NCI-H1694 treated with DMSO at 0.1 percent for 48 hours (cell line): ENCODE measurements at regions not wholly inside any gene's neighbourhood (a gene's known extent, or its start where the extent isn't known, plus 50 kb on each side); places are given as distances from the start of the nearest gene placed in this dataset.
A peak's percentile ranks its signal among the peaks of the same experiment; 100 is the strongest.

Experiments used
- DNase-seq: peaks from one replicate; lab custom pipeline; 2025; lab: John Stamatoyannopoulos, UW

DNA sequence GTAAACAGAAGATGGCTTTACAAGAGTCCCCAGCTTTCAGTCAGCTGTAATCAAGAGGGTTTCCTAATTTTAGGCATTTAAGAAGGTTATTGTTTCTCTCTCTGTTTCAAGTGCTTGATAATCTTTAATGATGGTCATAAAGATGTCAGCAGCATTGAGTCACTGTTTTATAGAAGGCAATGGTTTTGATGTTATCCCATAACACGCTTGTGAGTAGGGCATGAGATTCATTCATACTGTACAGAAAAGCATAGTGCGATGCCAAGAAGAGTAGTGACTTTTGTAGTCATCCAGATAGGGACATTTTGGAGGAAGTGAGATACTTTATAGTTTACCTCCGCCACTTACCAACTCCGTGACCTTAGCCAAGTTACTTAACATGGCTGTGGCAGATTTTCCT lies 364.2 kb upstream of the SLC10A2 start:
- DNase-seq = no peak

DNA sequence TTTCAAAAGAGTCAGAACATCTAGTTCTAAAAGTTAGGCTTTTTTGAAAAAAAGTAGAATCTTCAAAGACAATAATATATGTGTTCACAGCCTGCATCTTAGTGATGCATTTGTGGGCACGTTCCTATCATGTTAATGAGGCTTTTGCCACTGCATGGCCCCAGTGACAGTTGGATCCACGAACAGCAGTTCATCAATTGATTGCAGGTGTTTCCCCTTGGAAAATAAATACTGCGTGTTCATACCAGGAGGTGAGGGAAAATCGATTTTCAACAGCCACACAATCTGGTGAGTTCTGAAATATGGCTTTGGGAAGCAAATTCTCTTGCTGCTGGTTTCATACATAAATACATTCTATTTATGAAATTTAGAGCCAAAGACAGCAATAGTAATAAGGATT lies 343.8 kb upstream of the SLC10A2 start:
- no peak for DNase-seq

DNA sequence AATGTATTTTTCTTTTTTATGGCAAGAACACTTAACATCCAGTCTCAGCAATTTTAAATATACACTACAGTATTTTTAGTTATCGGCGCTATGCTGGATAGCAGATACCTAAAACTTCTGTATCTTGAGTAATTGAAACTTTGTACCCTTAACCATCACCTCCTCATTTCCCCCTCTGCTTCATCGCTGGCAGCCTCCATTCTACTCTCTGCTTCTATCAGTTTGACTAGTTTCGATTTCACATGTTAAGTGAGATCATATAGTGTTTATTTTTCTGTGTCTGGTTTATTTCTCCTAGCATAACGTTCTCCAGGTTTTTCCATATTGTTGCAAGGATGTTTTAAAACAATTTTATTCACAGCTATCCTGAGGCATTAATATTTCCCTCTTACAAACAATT lies 340.8 kb upstream of the SLC10A2 start:
- DNase-seq = no peak

DNA sequence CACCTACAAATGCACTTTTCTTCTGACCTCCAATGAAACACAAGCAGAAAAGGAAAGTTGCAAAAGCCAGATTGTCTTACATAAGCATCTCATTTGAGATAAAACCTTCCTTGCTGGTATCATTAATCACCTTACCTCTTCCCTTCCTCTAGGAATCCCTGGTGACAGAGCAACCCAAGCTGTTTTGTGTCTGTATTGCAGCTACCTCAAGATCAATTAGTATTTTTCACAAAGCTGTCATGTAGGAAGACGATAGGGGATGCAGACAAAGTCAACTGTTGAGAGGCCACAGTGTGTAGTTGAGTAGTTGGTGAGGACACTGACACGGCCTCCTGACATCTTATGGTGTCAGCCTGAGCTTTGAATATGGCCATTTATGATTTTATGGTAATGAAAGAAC lies 339.1 kb upstream of the SLC10A2 start:
- DNase-seq = no peak

DNA sequence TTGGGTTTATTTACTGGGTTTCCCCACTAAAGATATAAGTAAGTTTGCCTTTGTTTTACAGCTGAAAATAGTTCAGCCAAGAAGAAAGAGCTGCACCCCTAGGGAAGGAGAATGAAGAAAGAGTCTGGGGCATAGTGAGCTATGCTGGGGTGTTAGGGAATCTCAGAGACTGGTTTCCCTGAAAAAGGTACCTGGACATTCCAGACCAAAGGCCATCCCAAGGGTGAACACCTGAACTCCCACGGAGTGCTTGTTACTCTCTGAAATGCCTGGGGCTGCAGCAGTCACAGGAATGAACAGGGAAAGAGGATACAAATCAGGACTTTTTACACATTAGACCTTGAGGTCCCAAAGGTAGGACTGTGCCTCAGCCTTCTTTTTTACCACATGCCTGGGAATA lies 337.6 kb upstream of the SLC10A2 start:
- no peak for DNase-seq

DNA sequence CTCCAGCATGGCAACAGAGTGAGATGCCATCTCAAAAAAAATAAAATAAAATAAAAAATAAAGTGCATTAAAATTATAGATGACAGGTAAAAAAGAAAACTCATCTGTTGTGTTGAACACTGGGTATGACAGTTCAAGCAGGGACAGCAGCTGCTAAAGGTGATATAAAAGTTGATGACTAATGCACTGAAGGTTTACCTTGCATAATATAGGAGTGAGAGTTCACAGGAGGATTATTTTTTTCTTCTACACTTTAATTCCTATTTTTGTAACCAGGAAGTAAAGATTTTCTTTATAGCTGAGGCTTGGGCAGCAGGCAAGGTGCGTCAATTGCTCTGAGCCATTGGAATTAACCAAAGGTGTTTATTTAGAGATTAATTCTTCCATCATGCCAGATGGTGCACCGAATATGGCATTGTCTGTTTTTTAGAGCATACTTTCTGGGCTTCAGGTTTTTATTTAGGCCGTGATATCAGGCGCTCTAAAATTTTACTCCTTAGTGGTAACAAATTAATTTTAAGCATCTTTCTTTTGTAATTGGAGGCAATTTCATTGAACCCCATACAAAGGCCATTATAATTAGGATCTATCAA lies 337.0 kb upstream of the SLC10A2 start:
- DNase-seq = no peak

DNA sequence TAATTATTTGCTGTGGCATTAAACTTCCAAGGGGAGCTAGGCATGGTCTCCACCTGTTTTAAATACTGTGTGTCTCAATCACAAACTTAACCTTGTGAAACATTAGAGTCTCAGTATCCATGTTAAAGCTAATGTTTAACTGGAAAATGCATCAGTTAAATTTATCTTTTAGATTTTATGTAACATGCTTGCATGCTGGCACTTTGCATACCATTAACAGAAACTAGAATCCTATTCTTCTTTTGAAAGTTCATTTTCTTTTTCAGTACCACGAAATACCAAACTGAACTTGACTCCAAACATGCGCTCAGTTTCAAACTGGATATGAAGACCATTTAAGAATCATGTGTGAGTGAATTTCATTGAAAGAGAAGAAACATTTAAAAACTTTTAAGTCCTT lies 328.9 kb upstream of the SLC10A2 start:
- DNase-seq = no peak

DNA sequence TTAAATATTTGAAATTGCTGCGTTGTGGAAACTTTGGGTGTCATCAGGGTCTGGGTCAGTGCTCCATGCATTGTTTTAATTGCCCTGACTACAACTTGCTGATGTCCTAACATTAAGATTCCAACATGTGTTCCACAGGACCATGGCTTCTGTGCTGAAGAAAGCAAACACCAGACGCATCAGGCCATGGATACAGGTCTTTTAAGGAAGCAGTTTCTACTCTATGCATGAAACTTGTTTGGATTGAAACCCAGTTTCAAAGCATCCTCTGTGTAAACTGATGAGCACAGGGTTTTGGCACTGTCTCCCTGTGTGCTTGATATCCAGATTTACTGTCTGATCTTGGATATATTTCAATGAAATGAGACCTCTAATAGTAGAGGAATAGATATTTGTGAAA lies 328.4 kb upstream of the SLC10A2 start:
- no peak for DNase-seq

DNA sequence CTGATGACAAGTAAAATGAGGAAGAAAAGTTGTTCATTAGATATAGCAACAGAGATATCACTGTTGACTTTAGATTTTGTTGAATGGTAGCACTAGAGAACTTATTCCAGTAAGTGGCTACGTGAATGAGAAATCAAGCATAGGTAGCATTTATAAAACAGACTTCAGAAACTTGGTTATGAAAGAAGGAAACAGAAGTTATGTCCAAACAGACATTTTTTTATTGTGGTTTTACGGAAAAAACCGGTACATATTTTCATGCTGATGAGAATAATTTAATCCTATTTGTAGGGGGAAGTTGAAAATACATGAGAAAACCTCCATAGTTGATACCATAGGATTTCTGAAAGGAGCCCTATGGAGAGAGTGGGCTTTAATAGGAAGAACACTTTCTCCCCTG lies 325.7 kb upstream of the SLC10A2 start:
- DNase-seq = no peak

DNA sequence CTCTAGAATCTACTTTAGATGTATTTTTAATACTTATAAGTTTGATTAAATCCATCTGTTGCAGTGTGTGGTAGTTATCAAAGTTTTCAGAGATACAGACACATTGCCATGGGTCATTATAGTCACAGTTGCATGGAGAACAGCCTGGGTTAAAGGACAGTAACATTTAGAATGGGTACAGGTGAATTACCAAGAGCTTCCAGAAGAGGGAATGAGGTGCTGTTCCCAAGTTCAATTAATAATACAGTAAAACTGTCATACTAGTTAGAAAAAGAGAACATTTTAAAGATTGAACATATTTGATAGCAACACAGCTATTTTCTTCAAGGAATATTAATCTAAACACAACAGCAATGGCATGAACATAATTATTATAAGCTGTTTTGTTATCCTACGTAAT lies 322.6 kb upstream of the SLC10A2 start:
- DNase-seq = no peak

DNA sequence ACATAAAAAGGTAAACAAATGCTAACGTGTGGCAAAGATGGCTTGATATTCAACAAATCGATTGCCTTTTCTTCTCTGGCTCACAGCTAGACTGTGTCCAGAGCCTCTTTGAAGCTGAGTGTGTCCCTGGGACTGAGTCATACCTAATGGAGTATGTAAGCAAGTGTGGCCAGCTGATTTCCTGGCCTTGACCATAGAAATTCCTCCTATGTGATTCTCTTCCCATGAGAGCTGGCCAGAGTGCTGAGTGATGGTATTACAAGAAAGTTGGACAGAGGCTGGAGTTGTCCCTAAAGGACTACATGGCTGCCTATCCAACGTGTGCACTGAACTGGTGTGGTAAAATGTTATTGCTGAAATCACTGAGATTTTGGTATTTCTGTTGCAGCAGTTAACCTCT lies 320.1 kb upstream of the SLC10A2 start:
- no peak for DNase-seq

DNA sequence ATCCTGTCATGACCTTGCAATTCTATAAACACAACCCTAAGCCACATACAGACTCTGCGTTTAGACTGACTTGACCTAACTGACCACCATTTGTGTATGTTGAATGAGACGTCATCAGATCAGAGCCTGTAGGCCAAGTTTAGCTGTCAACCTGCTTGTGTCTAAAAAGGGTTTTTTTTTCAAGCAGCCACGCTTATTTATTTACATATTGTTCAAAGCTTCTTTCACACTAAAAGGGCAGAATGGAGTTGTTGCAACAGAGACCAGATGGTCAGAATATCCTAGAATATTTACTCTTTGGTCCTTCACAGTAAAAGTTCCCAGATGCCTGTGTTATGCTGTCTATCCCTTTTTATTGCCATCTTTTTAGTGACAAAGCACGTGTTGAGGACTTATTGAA lies 307.7 kb upstream of the SLC10A2 start:
- no peak for DNase-seq

DNA sequence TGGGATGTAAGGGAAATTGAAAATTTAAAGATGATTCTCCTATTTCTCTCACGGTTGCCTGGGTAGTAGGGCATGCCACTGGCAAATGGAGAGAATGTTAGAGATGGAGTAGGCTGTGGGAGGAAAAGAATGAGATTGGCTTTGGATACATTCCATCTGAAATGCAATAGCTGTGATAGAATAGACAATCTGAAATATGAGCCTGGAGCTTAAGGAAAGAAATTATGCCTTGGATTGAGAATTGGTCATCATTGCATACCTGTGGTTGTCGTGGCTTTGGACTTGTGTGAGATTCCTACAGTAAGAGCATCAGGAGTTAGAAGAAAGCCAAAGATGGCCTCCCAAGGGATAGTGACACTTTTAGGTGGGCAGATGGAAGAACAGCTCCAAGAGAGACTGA lies 305.1 kb upstream of the SLC10A2 start:
- DNase-seq = no peak

DNA sequence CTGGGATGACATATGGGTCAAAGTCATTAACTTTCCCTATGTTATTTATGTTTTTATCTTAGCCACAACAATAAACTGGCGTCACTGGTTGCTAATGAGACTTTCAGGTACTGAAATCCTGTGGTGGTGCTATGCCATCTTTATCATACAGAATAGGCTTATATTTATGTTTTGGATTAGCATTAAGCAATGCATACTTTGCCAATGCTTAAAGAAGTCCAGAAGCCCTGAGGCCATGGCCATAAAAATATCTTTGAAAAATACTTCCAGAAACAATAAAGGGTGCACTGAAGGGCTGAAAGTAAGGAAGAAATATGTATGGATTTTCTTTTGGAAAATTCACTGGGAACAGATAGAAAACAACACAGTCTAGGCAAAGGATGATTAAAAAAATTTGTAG lies 304.6 kb upstream of the SLC10A2 start:
- no peak for DNase-seq

DNA sequence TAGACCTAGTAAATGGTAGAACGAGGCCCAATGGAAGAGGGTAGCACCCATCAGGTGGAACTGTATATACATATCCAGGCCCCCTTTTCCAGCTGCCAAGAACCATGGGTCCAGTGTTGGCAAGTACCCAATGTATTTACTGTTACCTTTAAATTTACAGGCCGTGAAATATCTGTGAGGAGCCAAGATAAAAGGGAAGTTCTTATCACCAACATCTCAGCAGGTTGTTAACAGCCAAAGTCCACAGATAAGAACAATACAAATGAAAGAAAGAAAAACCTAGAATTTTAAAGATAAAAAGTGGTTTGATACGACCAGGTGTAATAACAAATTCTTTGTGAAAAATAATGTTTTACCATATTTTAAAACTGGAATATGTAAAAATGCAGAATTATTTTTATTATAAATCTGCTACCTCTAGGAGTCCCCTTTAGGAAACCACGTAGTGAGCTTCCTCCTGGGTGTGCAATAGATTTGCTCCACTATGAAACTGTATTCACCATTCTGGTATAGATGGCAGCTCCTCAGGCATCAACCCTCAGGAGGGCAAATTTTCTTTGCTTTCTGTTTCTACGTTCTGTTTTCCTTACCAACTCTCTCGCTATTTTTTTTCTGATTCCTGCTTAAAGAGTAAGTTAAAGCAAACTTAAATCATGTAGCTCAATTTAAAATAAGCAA lies 292.2 kb upstream of the SLC10A2 start:
- DNase-seq = no peak

DNA sequence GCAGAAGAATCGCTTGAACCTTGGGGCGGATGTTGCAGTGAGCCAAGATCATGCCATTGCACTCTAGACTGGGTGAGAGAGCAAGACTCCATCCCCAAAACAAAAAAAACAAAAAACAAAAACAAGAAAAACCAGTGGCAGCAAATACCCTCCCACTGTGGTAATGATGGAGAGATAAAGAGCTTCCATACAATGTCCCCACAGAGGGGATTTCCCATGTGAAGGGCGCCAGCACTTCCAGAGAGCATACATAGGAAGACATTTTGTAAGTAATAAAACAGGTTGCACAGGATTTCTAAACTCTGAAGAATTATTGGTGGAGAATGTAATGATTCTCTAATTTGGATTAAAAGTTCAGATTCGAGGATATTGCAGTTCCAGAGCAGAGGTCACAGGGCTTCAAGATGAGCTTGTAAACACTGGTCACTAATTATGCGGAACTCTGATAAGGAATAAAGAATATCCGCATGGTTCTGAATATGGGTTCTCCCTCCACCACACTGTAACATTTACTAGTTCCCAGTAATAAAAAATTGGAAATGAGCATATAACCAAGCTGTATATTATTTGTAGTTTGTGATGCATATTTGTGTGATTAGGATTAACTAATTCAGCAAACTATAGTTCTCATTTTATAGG lies 290.1 kb upstream of the SLC10A2 start:
- no peak for DNase-seq

DNA sequence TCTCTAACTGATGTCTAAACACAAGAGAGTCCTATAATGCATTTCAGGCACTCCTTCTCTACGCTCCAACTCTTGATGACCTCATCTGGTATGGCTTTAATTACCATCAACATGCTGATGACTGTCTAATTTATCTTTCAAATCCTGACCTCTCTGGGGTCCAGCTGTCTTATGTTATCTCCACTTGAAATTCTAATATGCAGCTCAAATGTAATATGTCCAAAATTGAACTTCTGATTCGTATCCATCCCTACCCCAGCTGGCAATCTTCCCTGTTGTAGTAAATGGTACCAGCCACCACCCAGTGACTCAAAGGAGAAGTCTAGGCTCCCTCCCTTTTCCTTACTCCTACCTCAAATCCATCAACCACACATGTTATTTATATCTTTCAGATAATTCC lies 288.0 kb upstream of the SLC10A2 start:
- DNase-seq = no peak

DNA sequence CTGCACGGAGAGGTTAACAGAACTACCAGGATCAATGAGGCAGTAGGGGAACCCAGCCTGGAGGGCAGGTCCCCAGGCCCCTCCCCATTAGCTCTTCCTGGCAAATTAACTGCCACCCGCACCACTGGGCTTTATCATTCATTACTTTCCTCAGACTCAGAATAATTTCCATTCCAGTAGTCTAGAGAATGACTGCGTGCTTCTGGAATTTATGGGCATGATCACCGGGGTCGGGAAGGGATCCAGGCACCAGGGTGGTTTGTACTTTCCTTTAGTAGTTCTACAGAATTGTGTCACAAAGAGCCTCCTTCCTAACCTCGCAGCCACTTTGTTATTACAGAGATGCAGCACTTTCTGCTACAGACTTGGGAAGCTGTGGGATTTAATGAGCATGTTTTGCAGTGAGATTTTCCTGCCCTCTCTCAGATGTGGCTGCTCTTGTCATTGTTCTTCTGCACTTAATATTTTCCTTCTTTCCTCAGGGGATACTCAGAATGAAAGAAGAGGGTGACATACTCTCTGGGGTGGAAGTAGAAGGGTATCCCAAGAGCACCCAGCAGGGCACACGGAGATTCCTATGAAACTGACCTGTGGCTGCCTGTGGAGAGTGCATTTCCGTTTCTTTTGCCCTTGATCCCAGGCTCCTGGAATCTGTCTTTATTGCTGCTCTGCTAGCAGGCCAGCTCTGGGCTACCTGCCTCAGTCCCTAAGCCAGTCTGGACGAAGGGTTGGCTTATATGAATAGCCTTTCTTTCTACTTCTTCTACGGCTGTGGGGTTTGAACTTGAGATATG lies 285.0 kb upstream of the SLC10A2 start:
- DNase-seq = no peak

DNA sequence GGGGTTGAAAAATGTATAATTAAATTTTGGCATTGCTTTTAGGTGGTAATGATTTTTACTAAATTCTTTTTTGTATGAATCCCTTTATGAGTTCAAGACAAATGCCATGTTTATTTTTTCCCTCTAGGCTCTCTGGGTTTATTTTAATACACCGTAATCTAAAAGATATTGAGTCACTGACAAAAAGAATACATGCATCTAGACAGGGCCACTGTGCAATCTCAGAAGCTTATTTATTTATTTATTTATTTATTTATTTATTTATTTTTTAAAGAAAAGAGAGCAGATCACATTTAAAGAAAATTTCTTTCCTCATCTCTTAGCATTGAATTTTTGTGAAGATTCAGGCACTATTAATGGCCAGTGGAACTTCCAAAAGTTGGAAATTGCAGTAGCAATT lies 283.9 kb upstream of the SLC10A2 start:
- no peak for DNase-seq

DNA sequence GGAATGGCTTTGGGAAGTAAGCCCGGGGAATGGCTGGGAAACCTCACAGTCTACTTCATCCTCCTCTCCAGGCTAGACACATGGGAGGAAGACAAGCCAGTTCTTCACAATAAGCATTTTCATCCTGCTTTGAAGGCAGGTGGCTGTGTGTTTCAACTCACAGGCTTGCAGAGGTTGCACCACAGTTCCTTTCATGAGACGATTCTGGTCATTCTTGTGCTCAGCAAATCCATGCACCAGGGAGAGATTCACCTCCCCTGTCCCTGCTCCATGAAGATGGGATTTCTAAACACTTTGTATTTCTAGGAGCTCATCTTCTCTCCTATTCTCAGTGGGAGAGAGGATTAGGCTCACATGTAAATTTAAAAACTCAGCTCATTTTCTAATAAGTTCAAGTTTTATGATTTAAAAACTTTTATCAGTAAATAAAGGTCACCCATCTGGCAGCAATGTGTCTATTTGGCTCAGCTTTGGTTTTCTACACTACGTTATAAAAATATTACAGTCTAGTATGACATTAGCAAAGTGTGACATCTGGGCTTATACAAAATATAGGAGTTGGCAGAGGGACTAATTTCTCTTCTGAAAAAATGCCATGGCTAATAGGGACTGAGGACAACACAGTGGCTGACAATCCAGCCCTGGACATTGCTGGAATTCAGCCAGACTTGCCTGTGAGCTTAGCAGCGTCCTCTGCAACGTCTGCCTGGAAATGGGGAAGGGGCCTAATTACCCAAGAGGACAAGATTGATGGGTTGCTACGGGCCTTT lies 283.2 kb upstream of the SLC10A2 start:
- DNase-seq = peak; percentile 92

DNA sequence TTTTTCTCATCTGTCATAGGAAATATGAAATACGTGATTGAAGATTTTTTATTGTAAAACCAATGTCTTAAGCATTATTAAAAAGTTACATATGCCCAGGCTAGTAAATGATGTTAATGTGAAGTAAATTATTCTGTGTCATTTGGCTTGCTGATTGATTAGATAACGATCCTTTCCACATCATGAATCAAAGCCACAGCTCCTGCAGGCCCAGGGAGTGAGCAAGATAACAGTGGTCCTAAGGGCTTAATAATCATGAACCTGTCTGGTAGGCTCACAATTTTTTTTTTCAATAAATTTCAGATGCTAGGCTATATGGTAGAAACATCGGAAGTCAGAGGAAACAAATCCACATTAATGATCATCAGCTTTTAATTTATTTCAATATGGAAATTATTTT lies 269.0 kb upstream of the SLC10A2 start:
- DNase-seq = no peak

DNA sequence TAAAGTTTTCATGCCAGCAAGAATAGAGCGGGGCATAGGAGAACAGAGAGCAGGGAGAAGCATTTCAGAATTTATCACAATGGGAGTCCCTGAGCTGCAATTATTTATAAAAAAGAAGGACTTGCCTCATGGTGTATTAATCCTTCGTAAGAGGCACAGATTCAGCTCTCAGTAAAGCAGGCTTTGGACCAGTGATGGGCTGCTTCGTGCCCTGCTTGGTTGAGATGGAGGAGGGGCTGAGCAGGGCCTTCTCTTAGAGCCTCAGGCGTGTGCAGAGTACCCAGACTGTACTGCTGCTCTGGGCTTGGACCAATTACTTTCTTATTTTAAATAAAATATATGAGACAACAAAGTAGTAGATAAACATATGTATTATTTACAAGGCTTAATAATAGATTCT lies 265.7 kb upstream of the SLC10A2 start:
- DNase-seq = no peak
